ENCODE measurements at regions not wholly inside any gene's neighbourhood (a gene's known extent, or its start where the extent isn't known, plus 50 kb on each side); places are given as distances from the start of the nearest gene placed in this dataset.

DNA sequence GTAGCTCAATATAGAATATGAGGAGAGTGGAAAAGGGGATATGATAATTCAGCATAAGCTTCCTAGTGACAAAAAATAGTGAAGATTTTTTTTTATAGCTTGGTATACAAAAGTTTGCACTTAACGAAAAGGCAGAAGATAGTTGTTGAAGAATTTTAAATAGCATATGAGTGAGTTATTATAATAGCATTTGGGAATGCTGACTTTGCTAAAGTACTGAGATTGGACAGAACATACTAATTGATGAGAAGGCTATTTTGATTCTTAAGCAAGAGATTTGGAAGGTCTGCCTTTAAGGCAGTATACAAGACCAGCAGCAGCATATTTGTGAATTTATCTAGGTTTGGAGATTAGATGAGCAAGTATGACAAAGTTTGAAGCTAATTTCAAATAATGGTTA, 600.9 kb upstream of the POT1 start:
- Mint-ChIP-seq H3K9me3 (ENCODE audit: low read depth) (peaks cover 5% of the 10 kb centered on the region), H3K4me1 (ENCODE audit: low read depth) (peaks cover 14% of the 10 kb centered on the region), H3K4me3 (ENCODE audit: low read depth) (no peak overlapping the region), H3K27me3 (no peaks in the 10 kb centered on the region), H3K27ac (no peak overlapping the region), H3K36me3 (ENCODE audit: insufficient read depth) (no peaks in the 10 kb centered on the region)
- DNase-seq (ENCODE audit: low spot score, unreplicated experiment), result no peak
- TF ChIP-seq CTCF (IDR thresholded peaks at IDR 0.05; ENCODE audit: unreplicated experiment), result no peak

- Mint-ChIP-seq H3K4me1 (ENCODE audit: low read depth) (peaks cover 14% of the 10 kb centered on the region), H3K27ac (no peak overlapping the region), H3K4me3 (ENCODE audit: low read depth) (no peak overlapping the region), H3K27me3 (no peaks in the 10 kb centered on the region), H3K9me3 (ENCODE audit: low read depth) (peaks cover 6% of the 10 kb centered on the region), H3K36me3 (ENCODE audit: insufficient read depth) (no peaks in the 10 kb centered on the region)
- DNase-seq (ENCODE audit: low spot score, unreplicated experiment), result no peak
- TF ChIP-seq CTCF (IDR thresholded peaks at IDR 0.05; ENCODE audit: unreplicated experiment), result no peak
Measured at GRCh38 chr7:125529249-125529648, 599.6 kb upstream of the POT1 start.

DNA sequence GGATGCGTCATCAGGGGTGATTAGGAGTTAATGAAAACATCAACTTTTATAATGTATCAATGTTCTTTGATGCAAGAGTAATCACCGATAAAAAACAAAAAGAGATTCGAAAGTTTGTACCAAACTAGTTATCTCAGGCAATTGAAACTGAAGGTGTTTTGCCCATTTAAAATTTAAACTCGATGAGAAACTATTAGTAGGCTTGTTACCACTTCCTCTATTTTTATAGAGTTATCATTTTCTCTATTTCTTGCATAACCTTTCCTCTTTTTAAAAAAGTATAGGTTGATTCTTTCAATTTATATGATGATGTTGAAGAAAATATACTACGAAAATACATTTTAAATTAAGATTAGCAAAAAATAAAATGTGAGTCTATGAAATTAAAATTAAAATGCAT, 597.3 kb upstream of the POT1 start:
- DNase-seq (ENCODE audit: low spot score, unreplicated experiment), result no peak
- Mint-ChIP-seq H3K4me1 (ENCODE audit: low read depth) (peaks cover 14% of the 10 kb centered on the region), H3K27ac (no peak overlapping the region), H3K27me3 (no peaks in the 10 kb centered on the region), H3K4me3 (ENCODE audit: low read depth) (no peak overlapping the region), H3K9me3 (ENCODE audit: low read depth) (peaks cover 7% of the 10 kb centered on the region), H3K36me3 (ENCODE audit: insufficient read depth) (no peaks in the 10 kb centered on the region)
- no peak for TF ChIP-seq CTCF (IDR thresholded peaks at IDR 0.05; ENCODE audit: unreplicated experiment)

- peaks cover 7% of the 10 kb centered on the region for H3K9me3 Mint-ChIP-seq (ENCODE audit: low read depth)
- H3K27me3 Mint-ChIP-seq, result no peaks in the 10 kb centered on the region
- no peaks in the 10 kb centered on the region for H3K36me3 Mint-ChIP-seq (ENCODE audit: insufficient read depth)
- TF ChIP-seq CTCF (IDR thresholded peaks at IDR 0.05; ENCODE audit: unreplicated experiment), result no peak
- H3K27ac Mint-ChIP-seq, result no peak overlapping the region
- H3K4me3 Mint-ChIP-seq (ENCODE audit: low read depth), result no peak overlapping the region
- DNase-seq (ENCODE audit: low spot score, unreplicated experiment), result no peak
- peaks cover 14% of the 10 kb centered on the region for H3K4me1 Mint-ChIP-seq (ENCODE audit: low read depth)
Measured at GRCh38 chr7:125526092-125526491, 596.5 kb upstream of the POT1 start.

- Mint-ChIP-seq H3K36me3 (ENCODE audit: insufficient read depth) (no peaks in the 10 kb centered on the region), H3K27me3 (no peaks in the 10 kb centered on the region), H3K4me1 (ENCODE audit: low read depth) (no peaks in the 10 kb centered on the region), H3K27ac (no peak overlapping the region), H3K4me3 (ENCODE audit: low read depth) (no peak overlapping the region), H3K9me3 (ENCODE audit: low read depth) (no peaks in the 10 kb centered on the region)
- no peak for DNase-seq (ENCODE audit: low spot score, unreplicated experiment)
- no peak for TF ChIP-seq CTCF (IDR thresholded peaks at IDR 0.05; ENCODE audit: unreplicated experiment)
Measured at GRCh38 chr7:125516194-125516593, 586.6 kb upstream of the POT1 start.

Measured in progenitor cell of endocrine pancreas (in vitro differentiated cells).